HG03354 (cell line): ENCODE measurements at regions not wholly inside any gene's neighbourhood (a gene's known extent, or its start where the extent isn't known, plus 50 kb on each side); places are given as distances from the start of the nearest gene placed in this dataset.

Experiments
- ATAC-seq: cut with Tn5 transposase; IDR thresholded peaks from one replicate; pipeline ENCODE4 v1.9.1; 2021; ENCODE audit warnings: mild to moderate bottlenecking; ENCODE audit not compliant: unreplicated experiment, poor library complexity, severe bottlenecking

GRCh38 chr12:14314801-14315200 is 50.7 kb upstream of the ATF7IP start:
- peak; percentile 81 for ATAC-seq

GRCh38 chr12:14315501-14315900 is 50.0 kb upstream of the ATF7IP start:
- no peak for ATAC-seq
